H54 (cell line): ENCODE measurements at regions not wholly inside any gene's neighbourhood (a gene's known extent, or its start where the extent isn't known, plus 50 kb on each side); places are given as distances from the start of the nearest gene placed in this dataset.

Experiments
- DNase-seq: peaks from one replicate; pipeline ENCODE4 v3.0.0; 2011; ENCODE audit warnings: low spot score, mixed read lengths; ENCODE audit not compliant: insufficient read length
- FAIRE-seq: peaks from 3 replicates; lab custom pipeline; 2011; peaks lifted over from hg19 to GRCh38; lab: Jason Lieb, UNC
- POLR2A ChIP-seq: IDR thresholded peaks from 2 replicates; pipeline ENCODE4 v1.6.1; 2011; ENCODE audit warnings: low read depth, mild to moderate bottlenecking, low read length

DNA sequence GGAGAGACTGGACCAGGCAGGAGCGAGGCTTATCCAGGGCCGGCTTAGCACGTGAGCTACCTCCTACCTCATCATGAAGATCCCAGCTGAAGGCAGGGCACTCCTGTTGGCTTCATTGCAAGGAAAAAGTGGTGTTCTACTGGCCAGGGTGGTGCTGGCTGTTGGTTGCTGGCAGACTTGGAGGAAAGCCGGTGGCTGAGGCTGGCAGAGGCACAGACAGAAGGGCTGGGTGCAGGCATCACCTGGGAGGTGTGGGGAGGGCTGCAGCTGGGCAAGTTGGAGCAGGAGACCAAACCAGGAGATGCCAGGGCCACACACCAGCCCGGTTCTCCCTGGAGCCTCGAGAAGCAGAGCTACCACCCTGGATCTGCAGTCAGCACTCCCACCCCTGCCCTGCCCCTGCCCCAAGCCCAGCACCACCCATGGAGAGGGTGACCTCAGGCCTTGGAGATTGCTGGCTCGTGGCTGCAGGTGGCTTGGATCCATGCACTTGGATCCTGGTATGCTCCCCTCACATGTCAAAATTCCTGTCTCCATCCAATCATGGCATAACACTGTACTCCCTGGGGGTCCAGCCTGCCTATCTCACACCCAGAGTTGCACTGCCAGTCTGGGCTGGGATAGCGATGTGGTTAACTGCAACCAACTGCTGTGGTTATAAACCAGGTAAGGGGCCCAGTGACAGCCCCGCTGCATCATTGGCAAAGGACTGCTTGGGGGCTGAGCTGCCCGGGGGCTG is 49.7 kb downstream of the GLI2 start:
- TF ChIP-seq POLR2A, result no peak
- no peak for FAIRE-seq
- no peak for DNase-seq

DNA sequence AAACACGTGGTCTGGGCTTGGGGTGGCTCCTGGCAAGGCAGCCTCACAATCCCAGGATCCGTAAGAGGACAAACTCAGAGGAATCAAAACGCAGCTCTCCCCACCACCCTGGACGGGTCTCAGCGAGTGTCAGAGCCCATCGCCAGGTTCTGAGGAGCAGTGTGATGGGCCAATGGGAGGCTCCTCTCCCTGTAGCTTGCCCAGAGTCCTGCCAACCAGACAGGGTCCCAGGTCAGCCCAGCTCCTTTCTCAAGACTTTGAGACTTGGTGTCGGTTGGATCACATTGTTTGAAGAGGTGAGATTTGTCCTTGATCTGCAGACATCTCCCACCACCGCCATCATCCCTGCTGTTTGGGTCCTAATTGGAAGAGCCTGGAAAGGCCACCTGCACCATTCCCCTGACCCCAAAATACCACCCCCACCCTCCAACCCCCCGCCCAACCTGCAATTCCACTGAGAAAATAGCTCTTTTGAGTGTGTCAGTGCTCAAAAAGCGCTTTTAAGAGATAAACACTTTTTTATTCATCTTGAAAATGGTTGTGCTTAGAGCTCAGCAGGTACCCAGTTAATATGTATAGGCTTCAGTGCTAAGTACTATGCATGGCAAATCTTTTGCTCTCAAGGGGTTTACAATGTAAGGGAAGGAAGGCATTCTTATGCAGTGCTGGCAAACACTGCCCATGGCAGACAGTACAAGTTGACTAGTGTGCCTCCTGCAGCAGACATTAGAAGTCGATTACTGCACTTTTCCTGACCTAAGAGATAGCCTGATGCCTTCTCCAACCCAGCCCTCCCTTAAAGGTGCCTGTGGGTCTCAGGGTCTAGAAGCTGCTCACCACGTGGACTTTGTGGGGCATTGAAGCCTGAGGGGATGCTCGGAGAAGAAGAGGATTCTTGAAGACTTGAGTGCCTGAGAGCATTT is 50.6 kb downstream of the GLI2 start:
- TF ChIP-seq POLR2A, result no peak
- DNase-seq (no peak), FAIRE-seq (no peak)

DNA sequence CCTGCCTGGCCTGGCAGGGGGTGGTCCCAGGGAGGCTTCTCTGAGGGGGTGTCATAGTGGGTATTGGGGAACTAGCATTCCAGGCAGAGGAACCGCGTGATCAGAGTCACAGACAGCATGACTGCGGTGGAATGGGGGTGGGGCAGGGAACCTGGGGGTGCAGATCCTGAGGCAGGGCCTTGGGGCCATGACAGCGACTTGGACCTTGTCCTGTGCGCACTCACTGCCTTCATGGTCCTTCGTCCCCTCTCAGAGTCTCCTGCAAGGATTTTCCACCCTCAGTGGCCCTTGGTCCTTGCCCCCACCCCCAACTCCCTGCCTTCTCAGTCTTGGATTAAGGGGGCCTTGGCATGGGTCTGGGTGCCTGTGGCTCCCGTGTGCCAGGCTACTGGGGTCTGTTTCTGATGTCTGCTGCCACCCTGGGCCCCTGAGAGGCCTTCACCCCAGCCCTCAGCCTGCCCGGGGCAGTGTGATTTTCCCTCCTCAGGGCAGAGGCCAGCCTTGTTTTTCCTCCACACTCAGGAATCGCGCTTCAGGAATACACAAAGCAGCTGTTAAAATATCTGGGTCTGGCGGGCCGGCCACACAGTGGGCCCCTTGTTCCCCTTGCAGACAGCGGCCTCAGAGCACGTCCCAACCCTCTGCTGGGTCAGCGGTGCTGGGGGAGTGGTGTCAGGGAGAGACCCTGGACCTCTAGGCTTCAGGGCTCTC is 51.6 kb downstream of the GLI2 start:
- no peak for FAIRE-seq
- DNase-seq, result no peak
- no peak for TF ChIP-seq POLR2A

DNA sequence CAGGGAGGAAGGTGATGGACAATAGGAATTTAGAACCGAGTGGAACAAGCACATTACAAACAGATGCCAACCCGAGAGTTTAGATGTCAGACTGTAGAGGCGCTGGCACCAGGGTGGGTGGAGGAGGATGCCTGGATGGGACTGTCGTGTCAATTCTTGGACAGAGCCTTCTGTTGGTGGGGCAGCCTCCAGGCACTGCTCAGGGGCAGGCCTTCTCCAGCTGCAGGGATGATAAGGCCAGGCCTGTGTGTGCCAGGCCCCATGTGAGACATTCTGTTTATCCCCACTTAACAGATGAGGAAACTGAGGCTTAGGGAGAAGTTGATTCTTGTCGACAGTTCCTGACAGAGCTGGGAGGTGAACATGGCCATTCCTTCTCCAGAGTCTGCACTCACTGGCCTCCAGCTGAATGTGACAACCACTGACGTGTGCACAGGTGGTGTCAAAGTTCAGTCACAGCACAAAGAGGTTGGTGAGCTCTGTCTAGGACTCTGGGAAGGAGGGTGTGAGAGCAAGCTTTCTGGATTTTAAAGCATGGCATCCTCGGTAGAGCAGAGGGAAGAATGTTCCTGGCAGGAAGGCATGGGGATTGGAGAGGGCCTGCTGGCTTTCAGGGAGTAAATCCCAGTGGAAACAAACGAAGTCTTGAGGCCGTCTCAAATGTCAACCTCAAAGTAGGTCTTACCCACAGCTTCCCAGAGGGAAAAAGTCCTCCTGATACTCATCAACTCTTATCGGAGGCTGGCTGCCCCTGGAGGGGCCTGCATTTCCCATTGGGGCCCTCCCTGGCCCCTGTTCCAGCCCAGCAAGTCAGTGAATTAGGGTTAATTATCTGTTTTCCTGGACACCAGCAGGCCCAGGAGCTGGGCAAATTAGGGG is 52.4 kb downstream of the GLI2 start:
- FAIRE-seq (no peak), DNase-seq (no peak)
- TF ChIP-seq POLR2A, result no peak

- FAIRE-seq (no peak), DNase-seq (no peak)
- TF ChIP-seq POLR2A, result no peak
Observed at GRCh38 chr2:120791243-120791961, 55.7 kb downstream of the GLI2 start.

GRCh38 chr2:120791962-120792297 is 56.3 kb downstream of the GLI2 start:
- FAIRE-seq (no peak), DNase-seq (no peak)

DNA sequence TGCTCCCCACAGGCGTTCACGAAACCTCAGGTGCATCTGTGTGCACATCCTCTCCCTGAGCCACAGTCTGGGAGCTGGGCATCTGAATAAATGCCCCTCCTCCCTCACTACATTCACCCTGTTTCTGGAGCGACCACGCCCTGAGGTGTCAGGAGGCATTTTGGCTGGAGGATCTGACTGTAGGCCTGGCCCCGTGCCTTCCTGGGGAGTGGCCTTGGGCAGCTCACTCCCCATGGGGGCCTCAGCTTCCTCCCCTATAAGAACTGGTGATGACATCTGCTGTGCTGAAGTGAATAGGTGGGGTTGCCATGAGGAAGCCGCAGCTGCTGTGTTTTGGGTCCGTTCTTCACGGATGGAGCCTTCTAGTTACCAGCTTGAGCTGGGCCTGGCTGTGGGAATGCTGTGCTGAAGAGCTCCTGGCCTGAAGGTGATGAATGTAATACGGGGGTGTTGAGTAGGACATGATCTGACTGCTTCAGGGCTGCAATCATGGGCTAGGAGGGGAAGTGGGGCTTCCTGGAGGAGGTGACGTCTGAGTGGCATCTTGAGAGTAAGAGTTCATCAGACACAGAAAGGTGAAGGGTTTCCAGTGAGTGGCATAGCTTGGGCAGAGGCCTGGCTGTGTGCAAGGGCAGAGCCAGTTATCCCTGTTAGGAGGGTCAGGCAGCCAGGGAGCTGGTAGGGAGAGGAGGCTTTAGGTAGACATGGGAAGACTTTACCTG is 58.2 kb downstream of the GLI2 start:
- no peak for DNase-seq

More at GRCh38 chr2:120791962-120792297, 56.3 kb downstream of the GLI2 start:
- TF ChIP-seq POLR2A, result no peak

GRCh38 chr2:120794716-120795115 is 59.0 kb downstream of the GLI2 start:
- no peak for TF ChIP-seq POLR2A
- FAIRE-seq (no peak), DNase-seq (no peak)

More for the DNA sequence above, 58.2 kb downstream of the GLI2 start:
- no peak for TF ChIP-seq POLR2A
- no peak for FAIRE-seq

GRCh38 chr2:120796094-120796493 is 60.4 kb downstream of the GLI2 start:
- FAIRE-seq, result no peak

GRCh38 chr2:120797421-120798221 is 62.0 kb downstream of the GLI2 start:
- no peak for FAIRE-seq
- TF ChIP-seq POLR2A, result no peak
- no peak for DNase-seq

More at GRCh38 chr2:120796094-120796493, 60.4 kb downstream of the GLI2 start:
- no peak for DNase-seq
- TF ChIP-seq POLR2A, result no peak
